H1 (cell line): ENCODE measurements at regions not wholly inside any gene's neighbourhood (a gene's known extent, or its start where the extent isn't known, plus 50 kb on each side); places are given as distances from the start of the nearest gene placed in this dataset.

Experiments
- CTCF ChIA-PET: fragments of 300-600 bp; sonication (Branson Sonifier 250); formaldehyde crosslinking; loops from one replicate; lab custom pipeline; 2021; ENCODE audit not compliant: partially characterized antibody; lab: Charles Lee
- POLR2A ChIA-PET: fragments of 300-600 bp; sonication (Branson Sonifier 250); formaldehyde crosslinking; loops from one replicate; lab custom pipeline; 2021; ENCODE audit warnings: inconsistent platforms; ENCODE audit not compliant: partially characterized antibody; lab: Charles Lee
- DNase-seq, 2 experiments: peaks; one replicate each; pipeline versions ENCODE4 v3.0.0 to v3.0.0-alpha.2; 2010 to 2022; ENCODE audit warnings: low spot score in 2 of 2, low read depth in 1 of 2, mixed read lengths in 1 of 2
- FAIRE-seq: peaks from 2 replicates; lab custom pipeline; 2011; peaks lifted over from hg19 to GRCh38; lab: Jason Lieb, UNC
- H2AFZ ChIP-seq: 2 replicates; pipeline ENCODE4 v1.8.1; 2012; ENCODE audit warnings: low read length, inconsistent platforms
- H2AK5ac ChIP-seq: 2 replicates; pipeline ENCODE4 v1.6.1; 2013; ENCODE audit warnings: low read depth, low read length
- H2BK120ac ChIP-seq: replicated peaks from 2 replicates; pipeline ENCODE3; 2013; ENCODE audit warnings: low read depth, low read length, inconsistent platforms
- H2BK12ac ChIP-seq: 2 replicates; pipeline ENCODE4 v1.6.1; 2013; ENCODE audit warnings: low read depth, low read length
- H2BK15ac ChIP-seq: 2 replicates; pipeline ENCODE4 v1.6.1; 2013; ENCODE audit warnings: low read length
- H2BK20ac ChIP-seq: 2 replicates; pipeline ENCODE4 v1.6.1; 2013; ENCODE audit warnings: low read length
- H2BK5ac ChIP-seq: 2 replicates; pipeline ENCODE4 v1.6.1; 2013; ENCODE audit warnings: low read depth, low read length
- H3K14ac ChIP-seq: 2 replicates; pipeline ENCODE4 v1.6.1; 2013; ENCODE audit warnings: inconsistent platforms; ENCODE audit not compliant: insufficient read length
- H3K18ac ChIP-seq: 2 replicates; pipeline ENCODE4 v1.6.1; 2013; ENCODE audit warnings: low read length; ENCODE audit errors: extremely low read depth
- H3K23ac ChIP-seq: 2 replicates; pipeline ENCODE4 v1.6.1; 2013; ENCODE audit warnings: inconsistent platforms; ENCODE audit not compliant: insufficient read length
- H3K23me2 ChIP-seq: 2 replicates; pipeline ENCODE4 v1.6.1; 2013; ENCODE audit warnings: low read depth, low read length
- H3K27ac ChIP-seq: 2 replicates; pipeline ENCODE4 v1.6.1; 2011; ENCODE audit warnings: low read depth, low read length, inconsistent platforms
- H3K27me3 ChIP-seq, 4 experiments: replicated peaks in 1 of 4; 1 replicate in 1 of 4; 2 replicates in 3 of 4; pipeline versions ENCODE4 v1.6.1 to v1.8.1; 2011 to 2013; ENCODE audit warnings: low read length in 3 of 4, mild to moderate bottlenecking in 3 of 4, inconsistent platforms in 2 of 4, mixed read lengths in 2 of 4, moderate library complexity in 1 of 4; ENCODE audit not compliant: control insufficient read depth in 3 of 4, insufficient read depth in 3 of 4; ENCODE audit errors: extremely low read depth in 1 of 4
- H3K36me3 ChIP-seq, 4 experiments: 2 replicates each; pipeline versions ENCODE4 v1.6.1 to v1.8.1; 2011 to 2013; ENCODE audit warnings: mild to moderate bottlenecking in 4 of 4, low read length in 3 of 4, moderate library complexity in 2 of 4, control low read depth in 1 of 4, inconsistent platforms in 1 of 4; ENCODE audit not compliant: insufficient read depth in 4 of 4, control insufficient read depth in 2 of 4
- H3K4ac ChIP-seq: replicated peaks from 2 replicates; pipeline ENCODE3; 2013; ENCODE audit warnings: low read length, low read depth, mixed read lengths, inconsistent platforms; ENCODE audit not compliant: insufficient read length
- H3K4me1 ChIP-seq, 4 experiments: replicated peaks in 1 of 4; 1 replicate in 1 of 4; 2 replicates in 3 of 4; pipeline versions ENCODE4 v1.6.1 to v1.8.1; 2011 to 2013; ENCODE audit warnings: low read length in 3 of 4, inconsistent platforms in 2 of 4, mixed read lengths in 1 of 4; ENCODE audit not compliant: insufficient read depth in 4 of 4, control insufficient read depth in 3 of 4
- H3K4me2 ChIP-seq, 2 experiments: 2 replicates each; pipeline versions ENCODE4 v1.6.1 to v1.8.1; 2011 to 2013; ENCODE audit warnings: low read depth in 2 of 2, low read length in 2 of 2, control low read depth in 1 of 2, inconsistent platforms in 1 of 2, mild to moderate bottlenecking in 1 of 2; ENCODE audit not compliant: insufficient read depth in 1 of 2
- H3K4me3 ChIP-seq, 4 experiments: fragments of 200-600, 300-600 bp in 1 of 4; sonication (generic), shearing (Covaris generic), sonication (Bioruptor Twin) in 1 of 4; 2 replicates each; pipeline versions ENCODE4 v1.5.1 to v1.8.1; 2011 to 2016; ENCODE audit warnings: low read length in 4 of 4, low read depth in 3 of 4, control low read depth in 2 of 4, inconsistent platforms in 2 of 4, mild to moderate bottlenecking in 2 of 4, mixed read lengths in 1 of 4, moderate library complexity in 1 of 4; ENCODE audit not compliant: insufficient read depth in 2 of 4; ENCODE audit errors: extremely low read depth in 1 of 4
- H3K56ac ChIP-seq: replicated peaks from 2 replicates; pipeline ENCODE3; 2013; ENCODE audit warnings: low read depth, mild to moderate bottlenecking, mixed read lengths, low read length, inconsistent platforms; ENCODE audit not compliant: insufficient read length
- H3K79me1 ChIP-seq: 2 replicates; pipeline ENCODE4 v1.6.1; 2013; ENCODE audit warnings: low read depth, low read length, control low read depth
- H3K79me2 ChIP-seq, 2 experiments: 2 replicates each; pipeline versions ENCODE4 v1.6.1 to v1.8.1; 2012 to 2013; ENCODE audit warnings: low read length in 2 of 2, mild to moderate bottlenecking in 2 of 2, inconsistent platforms in 1 of 2; ENCODE audit not compliant: insufficient read depth in 2 of 2, control insufficient read depth in 1 of 2
- H3K9ac ChIP-seq, 4 experiments: replicated peaks in 1 of 4; 1 replicate in 1 of 4; 2 replicates in 3 of 4; pipeline versions ENCODE4 v1.6.1 to v1.8.1; 2011 to 2013; ENCODE audit warnings: low read depth in 3 of 4, low read length in 3 of 4, control low read depth in 2 of 4, mild to moderate bottlenecking in 2 of 4, moderate library complexity in 2 of 4, inconsistent platforms in 1 of 4; ENCODE audit errors: extremely low read depth in 1 of 4
- H3K9me3 ChIP-seq, 2 experiments: 2 replicates each; pipeline versions ENCODE4 v1.6.1 to v1.8.1; 2012 to 2013; ENCODE audit warnings: mild to moderate bottlenecking in 2 of 2, moderate library complexity in 2 of 2, control low read depth in 1 of 2, inconsistent platforms in 1 of 2, low read depth in 1 of 2, low read length in 1 of 2, mixed read lengths in 1 of 2; ENCODE audit not compliant: insufficient read depth in 2 of 2
- H4K20me1 ChIP-seq, 2 experiments: replicated peaks in 1 of 2; 2 replicates each; pipeline versions ENCODE3 to v1.8.1; 2011 to 2013; ENCODE audit warnings: inconsistent platforms in 2 of 2, low read length in 2 of 2, mild to moderate bottlenecking in 1 of 2; ENCODE audit not compliant: insufficient read depth in 2 of 2, control insufficient read depth in 1 of 2
- H4K5ac ChIP-seq: 2 replicates; pipeline ENCODE4 v1.6.1; 2013; ENCODE audit warnings: low read length, low read depth, mixed read lengths, inconsistent platforms; ENCODE audit not compliant: insufficient read length
- H4K8ac ChIP-seq: 2 replicates; pipeline ENCODE4 v1.8.0; 2013; ENCODE audit warnings: mild to moderate bottlenecking, moderate library complexity, low read length, inconsistent platforms; ENCODE audit not compliant: insufficient read depth; ENCODE audit errors: extremely low read depth
- H4K91ac ChIP-seq: replicated peaks from 2 replicates; pipeline ENCODE3; 2013; ENCODE audit warnings: low read length, mixed read lengths, inconsistent platforms; ENCODE audit not compliant: insufficient read length
- KDM5A ChIP-seq: fragments of 200-600 bp; IDR thresholded peaks from 2 replicates; pipeline ENCODE4 v1.7.1; 2012; ENCODE audit warnings: mild to moderate bottlenecking, low read length, inconsistent platforms, mixed read lengths
- RXRA ChIP-seq: IDR thresholded peaks from 2 replicates; pipeline ENCODE4 v1.6.1; 2011; ENCODE audit warnings: low read depth, mild to moderate bottlenecking, low read length, moderate library complexity; ENCODE audit not compliant: insufficient read depth
- WGBS, 2 experiments: shearing (Covaris generic) in 1 of 2; methylation state at CpG; one replicate each; pipeline versions ENCODE4 v1.1.6 to v1.1.7; 2013 to 2015; ENCODE audit warnings: low lambda C conversion rate in 2 of 2, mixed read lengths in 2 of 2, inconsistent platforms in 1 of 2, low coverage in 1 of 2, missing lambda C conversion rate in 1 of 2; ENCODE audit not compliant: insufficient replicate concordance in 2 of 2, insufficient coverage in 1 of 2, insufficient read length in 1 of 2; ENCODE audit errors: extremely low coverage in 1 of 2, missing lambda C conversion rate in 1 of 2; 5-methylcytosine and 5-hydroxymethylcytosine counted together
- TF ChIP-seq, protein P1 (sequence below): IDR thresholded peaks from 2 replicates; pipeline ENCODE4 v1.6.1; 2011; ENCODE audit warnings: low read depth, mild to moderate bottlenecking, low read length; ENCODE audit not compliant: insufficient read depth

DNA sequence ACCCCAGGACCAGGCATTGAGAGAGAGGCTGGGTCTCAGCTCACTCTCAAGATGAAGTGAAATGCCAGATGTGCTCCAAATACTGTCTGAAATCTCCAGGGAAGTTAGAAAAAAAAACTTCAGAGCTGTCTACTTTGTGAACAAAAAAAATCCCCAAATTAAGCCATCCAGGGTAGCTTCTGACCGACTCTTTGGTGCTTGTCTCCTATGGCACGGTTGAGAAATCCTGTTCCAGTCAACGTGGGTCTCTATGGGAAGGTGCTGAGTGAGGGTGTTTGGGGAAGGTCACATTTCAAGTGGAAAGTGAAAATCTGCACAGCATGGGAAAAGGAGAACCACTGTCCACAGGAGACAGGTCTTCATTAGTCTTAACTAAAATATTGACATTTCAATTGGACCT lies 322.5 kb upstream of the CFAP20DC start:
- Histone ChIP-seq H4K20me1 (no peaks in the 10 kb centered on the region), H2AK5ac (no peak overlapping the region)

More for the DNA sequence above, 322.5 kb upstream of the CFAP20DC start:
- H2BK20ac ChIP-seq, result no peak overlapping the region
- H3K56ac ChIP-seq, result no peak overlapping the region
- no peak overlapping the region for H3K9ac ChIP-seq
- no peaks in the 10 kb centered on the region for H3K27me3 ChIP-seq
- no peak overlapping the region for H3K4me2 ChIP-seq
- no peak overlapping the region for H2BK5ac ChIP-seq
- H3K36me3 ChIP-seq, result no peaks in the 10 kb centered on the region
- H3K23ac ChIP-seq, result no peak overlapping the region
- no peak overlapping the region for H3K4me3 ChIP-seq
- DNase-seq (no peak), FAIRE-seq (no peak)
- 60% methylated on average over 3 of the region's 3 CpGs; no CpG with 5 or more reads in 1 of the 2 experiments for WGBS, 2 experiments
- peaks cover 0 to 2% (median 0%) of the 10 kb centered on the region in 4 experiments; a peak in 1 of 7 replicates for H3K4me1 ChIP-seq
- no peak overlapping the region for H3K18ac ChIP-seq
- H3K79me1 ChIP-seq, result no peaks in the 10 kb centered on the region
- no peak overlapping the region for H2BK12ac ChIP-seq
- POLR2A ChIA-PET, result no interaction called here
- H3K27ac ChIP-seq, result no peak overlapping the region
- no peaks in the 10 kb centered on the region; the same call in 1 of the 2 replicates for H3K23me2 ChIP-seq
- H2BK15ac ChIP-seq, result no peak overlapping the region
- no peak overlapping the region for H2AFZ ChIP-seq
- no peak overlapping the region for H4K8ac ChIP-seq
- H3K79me2 ChIP-seq, result no peaks in the 10 kb centered on the region
- no peak overlapping the region for H4K5ac ChIP-seq
- H3K14ac ChIP-seq, result no peak overlapping the region
- H3K9me3 ChIP-seq, result no peaks in the 10 kb centered on the region
- no peak overlapping the region for H3K4ac ChIP-seq
- CTCF ChIA-PET, result interaction anchor here (0.6 to 1.8 kb wide), 2 partner anchors 26 to 127 kb away, joined by 3 to 4 read pairs; no protein-coding TSS in a partner anchor
- no peak overlapping the region for H2BK120ac ChIP-seq
- no peak for TF ChIP-seq RXRA
- no peak for TF ChIP-seq KDM5A
- TF ChIP-seq, protein P1, sequence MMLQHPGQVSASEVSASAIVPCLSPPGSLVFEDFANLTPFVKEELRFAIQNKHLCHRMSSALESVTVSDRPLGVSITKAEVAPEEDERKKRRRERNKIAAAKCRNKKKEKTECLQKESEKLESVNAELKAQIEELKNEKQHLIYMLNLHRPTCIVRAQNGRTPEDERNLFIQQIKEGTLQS, result no peak
- no peak overlapping the region for H4K91ac ChIP-seq
